Stimulated activated naive CD8-positive, alpha-beta T cell treated with anti-CD3 and anti-CD28 coated beads, Interleukin-15, Interleukin-2, amounts not matched to agents 100 ng/mL and 50 ng/mL, for 24 hours (primary cell): ENCODE measurements at regions not wholly inside any gene's neighbourhood (a gene's known extent, or its start where the extent isn't known, plus 50 kb on each side); places are given as distances from the start of the nearest gene placed in this dataset.

ENCODE experiments used
- H3K27ac Mint-ChIP-seq: one replicate; pipeline ENCODE4 v1.8.0; 2021; ENCODE audit warnings: mild to moderate bottlenecking, mixed read lengths
- H3K27me3 Mint-ChIP-seq: one replicate; pipeline ENCODE4 v1.8.0; 2021; ENCODE audit warnings: mixed read lengths
- H3K36me3 Mint-ChIP-seq: one replicate; pipeline ENCODE4 v1.8.0; 2021; ENCODE audit warnings: low read depth, mixed read lengths
- H3K4me1 Mint-ChIP-seq: one replicate; pipeline ENCODE4 v1.8.0; 2021; ENCODE audit warnings: low read depth, mixed read lengths
- H3K4me3 Mint-ChIP-seq: one replicate; pipeline ENCODE4 v1.8.0; 2021; ENCODE audit warnings: mild to moderate bottlenecking, mixed read lengths
- H3K9me3 Mint-ChIP-seq: one replicate; pipeline ENCODE4 v1.8.0; 2021; ENCODE audit warnings: mixed read lengths

- no peak overlapping the region for H3K4me3 Mint-ChIP-seq
- peaks cover 7% of the 10 kb centered on the region for H3K27me3 Mint-ChIP-seq
- H3K9me3 Mint-ChIP-seq, result no peaks in the 10 kb centered on the region
- no peaks in the 10 kb centered on the region for H3K4me1 Mint-ChIP-seq
- H3K36me3 Mint-ChIP-seq, result no peaks in the 10 kb centered on the region
- H3K27ac Mint-ChIP-seq, result no peak overlapping the region
Observed at GRCh38 chr18:67200665-67201064, 315.9 kb downstream of the DSEL start.

- Mint-ChIP-seq H3K4me3 (no peak overlapping the region), H3K27me3 (peaks cover 7% of the 10 kb centered on the region), H3K36me3 (no peaks in the 10 kb centered on the region), H3K27ac (no peak overlapping the region), H3K9me3 (no peaks in the 10 kb centered on the region), H3K4me1 (no peaks in the 10 kb centered on the region)
Observed at GRCh38 chr18:67199993-67200617, 316.4 kb downstream of the DSEL start.

DNA sequence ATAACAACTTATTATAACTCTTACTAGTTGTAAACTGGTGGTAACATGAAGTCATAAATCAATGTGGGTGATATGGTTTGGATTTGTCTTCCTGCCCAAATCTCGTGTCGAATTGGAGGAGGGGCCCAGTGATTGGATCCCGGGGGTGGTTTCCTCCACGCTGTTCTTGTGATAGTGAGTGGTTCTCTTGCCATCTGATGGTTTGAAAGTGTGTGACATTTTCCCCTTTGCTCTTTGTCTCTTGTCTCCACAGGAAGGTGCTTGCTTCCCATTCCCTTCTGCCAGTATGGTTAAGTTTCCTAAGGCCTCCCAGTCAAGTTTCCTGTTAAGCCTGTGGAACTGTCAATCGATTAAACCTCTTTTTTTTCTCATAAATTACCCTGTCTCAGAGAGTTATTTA lies 321.6 kb downstream of the DSEL start:
- H3K36me3 Mint-ChIP-seq, result no peaks in the 10 kb centered on the region
- H3K27ac Mint-ChIP-seq, result no peak overlapping the region
- H3K4me1 Mint-ChIP-seq, result no peaks in the 10 kb centered on the region
- no peaks in the 10 kb centered on the region for H3K27me3 Mint-ChIP-seq
- H3K4me3 Mint-ChIP-seq, result no peak overlapping the region
- no peaks in the 10 kb centered on the region for H3K9me3 Mint-ChIP-seq

DNA sequence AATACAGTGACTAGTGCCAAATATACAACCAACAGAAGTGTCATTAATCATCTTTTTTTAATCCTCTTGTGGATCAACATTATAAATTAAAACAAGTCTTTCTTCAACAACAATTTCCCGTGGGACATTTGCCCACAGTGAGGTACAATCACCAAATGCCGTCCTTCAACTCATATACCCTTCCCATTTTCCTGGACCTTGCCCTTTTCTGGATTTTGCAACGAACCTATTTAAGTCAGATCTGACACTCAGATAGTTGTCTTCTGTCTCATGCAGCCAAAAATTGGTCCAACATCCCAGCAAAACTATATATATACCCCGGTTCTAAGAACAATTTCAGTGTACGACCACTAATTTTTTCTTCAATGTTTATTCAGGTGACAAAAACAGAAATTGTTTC lies 324.0 kb downstream of the DSEL start:
- H3K27me3 Mint-ChIP-seq, result no peaks in the 10 kb centered on the region
- H3K4me1 Mint-ChIP-seq, result no peaks in the 10 kb centered on the region
- no peak overlapping the region for H3K27ac Mint-ChIP-seq
- no peaks in the 10 kb centered on the region for H3K36me3 Mint-ChIP-seq
- no peak overlapping the region for H3K4me3 Mint-ChIP-seq
- no peaks in the 10 kb centered on the region for H3K9me3 Mint-ChIP-seq

GRCh38 chr18:67183398-67183797 lies 333.1 kb downstream of the DSEL start:
- no peaks in the 10 kb centered on the region for H3K4me1 Mint-ChIP-seq

GRCh38 chr18:67179726-67180125 lies 336.8 kb downstream of the DSEL start:
- H3K27me3 Mint-ChIP-seq, result peaks cover 11% of the 10 kb centered on the region
- no peaks in the 10 kb centered on the region for H3K9me3 Mint-ChIP-seq
- no peaks in the 10 kb centered on the region for H3K4me1 Mint-ChIP-seq
- H3K4me3 Mint-ChIP-seq, result no peak overlapping the region
- H3K36me3 Mint-ChIP-seq, result no peaks in the 10 kb centered on the region
- H3K27ac Mint-ChIP-seq, result no peak overlapping the region

More at GRCh38 chr18:67183398-67183797, 333.1 kb downstream of the DSEL start:
- no peaks in the 10 kb centered on the region for H3K9me3 Mint-ChIP-seq
- H3K36me3 Mint-ChIP-seq, result no peaks in the 10 kb centered on the region
- H3K27ac Mint-ChIP-seq, result no peak overlapping the region
- no peak overlapping the region for H3K4me3 Mint-ChIP-seq
- peaks cover 11% of the 10 kb centered on the region for H3K27me3 Mint-ChIP-seq

GRCh38 chr18:67159662-67160061 lies 356.9 kb downstream of the DSEL start:
- H3K9me3 Mint-ChIP-seq, result no peaks in the 10 kb centered on the region
- H3K4me1 Mint-ChIP-seq, result no peaks in the 10 kb centered on the region
- H3K27ac Mint-ChIP-seq, result no peak overlapping the region
- no peak overlapping the region for H3K4me3 Mint-ChIP-seq
- no peaks in the 10 kb centered on the region for H3K36me3 Mint-ChIP-seq
- no peaks in the 10 kb centered on the region for H3K27me3 Mint-ChIP-seq

DNA sequence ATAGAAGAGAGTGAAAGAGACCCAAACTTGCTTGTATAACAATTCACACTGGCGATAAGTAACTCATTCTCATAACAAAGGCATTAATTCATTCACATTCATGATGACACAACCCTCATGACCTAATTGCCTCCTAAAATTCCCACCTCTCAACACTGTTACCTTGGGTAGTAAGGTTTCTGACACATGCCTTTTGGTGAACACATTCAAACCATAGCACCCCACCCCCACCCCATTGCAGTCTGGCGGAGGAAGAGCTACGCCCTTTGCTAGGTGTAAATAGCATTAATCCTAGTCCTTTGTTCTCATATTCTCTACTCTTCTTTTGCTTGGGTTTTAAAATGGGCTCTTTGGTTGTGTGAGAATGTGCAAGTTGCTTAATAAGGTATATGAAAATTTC lies 361.5 kb downstream of the DSEL start:
- Mint-ChIP-seq H3K36me3 (no peaks in the 10 kb centered on the region), H3K9me3 (no peaks in the 10 kb centered on the region), H3K27me3 (no peaks in the 10 kb centered on the region), H3K27ac (no peak overlapping the region), H3K4me1 (no peaks in the 10 kb centered on the region), H3K4me3 (no peak overlapping the region)

GRCh38 chr18:67151366-67151765 lies 365.2 kb downstream of the DSEL start:
- Mint-ChIP-seq H3K4me1 (no peaks in the 10 kb centered on the region), H3K4me3 (no peak overlapping the region), H3K9me3 (no peaks in the 10 kb centered on the region)

DNA sequence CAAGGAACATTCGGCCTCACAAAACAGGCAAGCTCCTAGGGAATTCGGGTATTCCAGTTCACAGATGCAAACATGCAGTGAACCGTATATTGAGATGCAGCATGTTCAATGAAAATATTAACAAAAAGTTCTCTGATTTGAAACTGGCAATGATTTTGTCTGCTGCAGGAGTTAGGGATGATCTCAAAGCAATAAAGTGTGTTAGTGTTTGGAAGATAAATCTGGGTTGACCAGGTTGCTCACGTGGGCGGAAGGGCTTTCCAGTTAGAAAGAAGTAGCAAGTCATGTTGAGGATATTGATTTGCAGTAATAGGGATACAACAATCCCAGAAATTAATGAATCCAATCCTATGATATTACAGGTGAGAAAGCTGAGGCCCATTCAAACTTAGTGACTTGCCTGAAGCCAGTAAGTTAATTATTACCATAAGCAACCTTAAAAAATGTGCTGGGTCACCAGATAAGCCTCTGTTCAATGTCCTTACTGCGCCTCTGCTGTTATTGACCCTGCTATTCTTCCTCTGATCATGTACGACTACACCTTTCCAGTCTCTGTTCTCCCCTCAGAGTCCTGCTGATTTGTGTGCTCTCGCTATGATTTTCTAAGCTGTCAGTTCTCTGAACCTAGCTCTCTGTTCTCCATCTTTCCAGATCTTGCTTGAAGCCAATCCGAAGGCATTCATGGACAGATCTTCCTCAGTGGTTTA lies 370.8 kb downstream of the DSEL start:
- H3K27me3 Mint-ChIP-seq, result no peaks in the 10 kb centered on the region
- H3K36me3 Mint-ChIP-seq, result no peaks in the 10 kb centered on the region
- H3K4me3 Mint-ChIP-seq, result no peak overlapping the region
- H3K4me1 Mint-ChIP-seq, result no peaks in the 10 kb centered on the region
- no peaks in the 10 kb centered on the region for H3K9me3 Mint-ChIP-seq
- no peak overlapping the region for H3K27ac Mint-ChIP-seq

More at GRCh38 chr18:67151366-67151765, 365.2 kb downstream of the DSEL start:
- Mint-ChIP-seq H3K36me3 (no peaks in the 10 kb centered on the region), H3K27ac (no peak overlapping the region), H3K27me3 (no peaks in the 10 kb centered on the region)

DNA sequence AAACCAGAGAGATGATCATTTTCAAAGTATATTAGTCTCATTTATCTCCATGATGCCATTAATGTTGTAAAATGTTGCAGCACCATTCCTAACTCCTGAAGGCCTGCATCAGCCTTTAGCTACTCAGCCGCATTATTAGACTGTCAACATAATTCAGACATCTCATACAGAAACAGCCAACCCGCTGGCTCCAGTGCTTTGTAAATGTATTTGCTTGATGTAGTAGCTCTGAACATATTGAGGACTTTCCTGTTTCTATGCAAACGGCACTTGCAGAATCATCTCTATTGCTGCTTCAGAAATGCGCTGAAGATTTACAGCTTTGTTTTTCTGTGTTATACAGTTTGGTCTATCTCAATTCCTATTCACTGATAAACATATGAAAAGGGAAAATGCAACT lies 372.2 kb downstream of the DSEL start:
- H3K27me3 Mint-ChIP-seq, result no peaks in the 10 kb centered on the region
- H3K27ac Mint-ChIP-seq, result no peak overlapping the region
- no peaks in the 10 kb centered on the region for H3K9me3 Mint-ChIP-seq
- H3K36me3 Mint-ChIP-seq, result no peaks in the 10 kb centered on the region
- H3K4me3 Mint-ChIP-seq, result no peak overlapping the region
- no peaks in the 10 kb centered on the region for H3K4me1 Mint-ChIP-seq

DNA sequence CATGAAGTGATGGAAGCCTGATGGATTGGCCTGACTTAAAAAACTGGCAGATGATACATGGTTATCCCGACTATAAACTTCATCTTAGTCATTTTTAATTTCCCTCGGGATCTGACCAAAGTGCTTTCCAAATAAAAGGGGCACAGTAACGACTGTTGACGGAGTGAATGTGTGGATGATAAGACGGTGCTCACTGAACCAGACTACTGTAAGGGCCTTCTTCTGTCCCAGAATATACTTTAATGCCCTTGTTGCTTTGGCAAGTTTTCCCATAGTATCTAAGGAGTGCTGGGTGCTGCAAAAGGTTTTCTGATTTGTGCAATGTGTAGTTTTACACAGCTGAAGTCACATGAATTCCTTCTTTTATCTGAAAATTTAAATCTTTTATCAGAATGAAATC lies 373.5 kb downstream of the DSEL start:
- Mint-ChIP-seq H3K27me3 (no peaks in the 10 kb centered on the region), H3K4me3 (no peak overlapping the region), H3K36me3 (no peaks in the 10 kb centered on the region), H3K9me3 (no peaks in the 10 kb centered on the region), H3K27ac (no peak overlapping the region), H3K4me1 (no peaks in the 10 kb centered on the region)

- H3K36me3 Mint-ChIP-seq, result no peaks in the 10 kb centered on the region
- no peaks in the 10 kb centered on the region for H3K27me3 Mint-ChIP-seq
- H3K9me3 Mint-ChIP-seq, result no peaks in the 10 kb centered on the region
- no peaks in the 10 kb centered on the region for H3K4me1 Mint-ChIP-seq
- H3K27ac Mint-ChIP-seq, result no peak overlapping the region
- no peak overlapping the region for H3K4me3 Mint-ChIP-seq
Observed at GRCh38 chr18:67142604-67143003, 373.9 kb downstream of the DSEL start.

DNA sequence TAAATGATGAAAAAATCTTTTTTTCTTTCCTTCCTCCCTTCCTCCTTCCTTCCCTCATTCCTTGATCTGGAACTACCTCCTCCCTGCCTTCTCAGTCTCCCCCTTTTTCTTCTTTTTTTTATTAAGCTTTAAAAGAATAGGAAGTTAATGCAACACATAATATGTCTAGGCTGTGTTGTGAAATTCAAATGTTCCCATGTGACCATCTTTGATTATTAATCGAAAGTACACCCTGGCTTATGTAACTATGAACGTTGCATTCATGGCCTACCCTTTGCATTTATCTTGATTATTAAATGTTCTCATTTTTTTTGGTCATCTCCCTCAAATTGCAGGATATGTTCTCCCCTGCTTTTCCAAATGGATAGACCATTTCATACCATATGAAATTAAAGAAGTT lies 376.0 kb downstream of the DSEL start:
- no peaks in the 10 kb centered on the region for H3K27me3 Mint-ChIP-seq
- no peak overlapping the region for H3K4me3 Mint-ChIP-seq
- no peaks in the 10 kb centered on the region for H3K36me3 Mint-ChIP-seq
- H3K9me3 Mint-ChIP-seq, result no peaks in the 10 kb centered on the region
- no peaks in the 10 kb centered on the region for H3K4me1 Mint-ChIP-seq
- no peak overlapping the region for H3K27ac Mint-ChIP-seq

DNA sequence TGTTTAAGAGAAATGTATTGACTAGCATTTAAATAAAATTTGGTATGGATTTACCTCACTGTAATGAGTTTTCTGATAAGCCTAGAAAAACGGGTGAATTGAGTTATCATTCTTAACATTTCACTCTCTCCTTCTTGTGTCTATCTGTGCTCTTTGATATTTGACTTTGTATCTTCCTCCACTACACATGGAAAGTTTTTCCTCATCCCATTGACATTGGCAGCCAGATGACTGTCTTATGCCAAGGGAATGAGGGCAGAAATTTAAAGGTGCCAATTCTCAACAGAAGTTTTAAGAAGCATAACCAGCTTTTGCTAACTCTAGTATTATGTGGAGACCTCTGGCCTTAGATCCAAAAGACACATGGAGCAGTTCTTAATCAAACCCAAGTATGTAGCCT lies 376.6 kb downstream of the DSEL start:
- no peaks in the 10 kb centered on the region for H3K36me3 Mint-ChIP-seq
- H3K27ac Mint-ChIP-seq, result no peak overlapping the region
- no peak overlapping the region for H3K4me3 Mint-ChIP-seq
- no peaks in the 10 kb centered on the region for H3K9me3 Mint-ChIP-seq
- H3K4me1 Mint-ChIP-seq, result no peaks in the 10 kb centered on the region
- H3K27me3 Mint-ChIP-seq, result no peaks in the 10 kb centered on the region

- H3K36me3 Mint-ChIP-seq, result no peaks in the 10 kb centered on the region
- no peak overlapping the region for H3K4me3 Mint-ChIP-seq
- no peaks in the 10 kb centered on the region for H3K27me3 Mint-ChIP-seq
- no peaks in the 10 kb centered on the region for H3K9me3 Mint-ChIP-seq
- H3K27ac Mint-ChIP-seq, result no peak overlapping the region
- H3K4me1 Mint-ChIP-seq, result no peaks in the 10 kb centered on the region
Observed at GRCh38 chr18:67135981-67136380, 380.5 kb downstream of the DSEL start.
